ENCODE measurements at regions not wholly inside any gene's neighbourhood (a gene's known extent, or its start where the extent isn't known, plus 50 kb on each side); places are given as distances from the start of the nearest gene placed in this dataset.

GRCh38 chr2:12998685-12999084 lies 281.9 kb downstream of the TRIB2 start:
- H3K79me2 ChIP-seq (ENCODE audit: insufficient read depth): no peaks in the 10 kb centered on the region
- no peak for DNase-seq
- H3K9ac ChIP-seq: no peak overlapping the region
- no peaks in the 10 kb centered on the region for H3K36me3 ChIP-seq (ENCODE audit: low read depth)
- no peaks in the 10 kb centered on the region for H3K9me3 ChIP-seq (ENCODE audit: low read depth)
- no peak overlapping the region for H3K4me2 ChIP-seq (ENCODE audit: unreplicated experiment)
- in situ Hi-C loops (cut with MboI): no loop called here
- no peak overlapping the region for H3K27ac ChIP-seq
- peaks cover 7% of the 10 kb centered on the region; the same call in 1 of the 2 replicates for H3K4me1 ChIP-seq (ENCODE audit: insufficient read depth)
- no peaks in the 10 kb centered on the region for H3K27me3 ChIP-seq (replicated peaks; ENCODE audit: insufficient read depth)
- no peaks in the 10 kb centered on the region for H3F3A ChIP-seq (ENCODE audit: insufficient read depth)
- H3K9me2 ChIP-seq (ENCODE audit: insufficient read depth): no peaks in the 10 kb centered on the region
- no peak overlapping the region for H2AFZ ChIP-seq
- TF ChIP-seq EZH2 (IDR thresholded peaks at IDR 0.05; ENCODE audit: insufficient read depth, poor library complexity, severe bottlenecking): no peak
- 35 to 53% methylated on average over 1 of the region's 1 CpG for WGBS, 2 experiments (ENCODE audit: low coverage in 1 of 2, low lambda C conversion rate in 2 of 2, missing lambda C conversion rate in 2 of 2)
- no peak overlapping the region for H3K4me3 ChIP-seq
- no peaks in the 10 kb centered on the region for H4K20me1 ChIP-seq (ENCODE audit: insufficient read depth)

- DNase-seq: no peak
- H2AFZ ChIP-seq: no peak overlapping the region
- no peaks in the 10 kb centered on the region for H3K79me2 ChIP-seq (ENCODE audit: insufficient read depth)
- H3K9ac ChIP-seq: no peak overlapping the region
- in situ Hi-C loops (cut with MboI): loop anchor here (10.0 to 25.0 kb wide), 2 partner anchors 286 to 1164 kb away; partner anchors contain the start of gene TRIB2
- H3K4me2 ChIP-seq (ENCODE audit: unreplicated experiment): no peak overlapping the region
- no peaks in the 10 kb centered on the region for H3K9me3 ChIP-seq (ENCODE audit: low read depth)
- no peaks in the 10 kb centered on the region for H4K20me1 ChIP-seq (ENCODE audit: insufficient read depth)
- H3K4me3 ChIP-seq: no peak overlapping the region
- TF ChIP-seq EZH2 (IDR thresholded peaks at IDR 0.05; ENCODE audit: insufficient read depth, poor library complexity, severe bottlenecking) (no peak), EZH2phosphoT487 (IDR thresholded peaks at IDR 0.05; ENCODE audit: insufficient read depth, low read depth) (no peak)
- H3K4me1 ChIP-seq (ENCODE audit: insufficient read depth): peaks cover 7% of the 10 kb centered on the region; the same call in 1 of the 2 replicates
- H3K27ac ChIP-seq: no peak overlapping the region
- WGBS, 2 experiments (ENCODE audit: low coverage in 1 of 2, low lambda C conversion rate in 2 of 2, missing lambda C conversion rate in 2 of 2): 84 to 87% methylated on average over 12 of the region's 12 CpGs
- H3K36me3 ChIP-seq (ENCODE audit: low read depth): no peaks in the 10 kb centered on the region
- no peaks in the 10 kb centered on the region for H3K27me3 ChIP-seq (replicated peaks; ENCODE audit: insufficient read depth)
- no peaks in the 10 kb centered on the region for H3F3A ChIP-seq (ENCODE audit: insufficient read depth)
- no peaks in the 10 kb centered on the region for H3K9me2 ChIP-seq (ENCODE audit: insufficient read depth)
These were observed 284.1 kb downstream of the TRIB2 start for GRCh38 chr2:13000664-13001363.

- 85 to 86% methylated on average over 2 of the region's 2 CpGs for WGBS, 2 experiments (ENCODE audit: low coverage in 1 of 2, low lambda C conversion rate in 2 of 2, missing lambda C conversion rate in 2 of 2)
- no peaks in the 10 kb centered on the region for H3K27me3 ChIP-seq (replicated peaks; ENCODE audit: insufficient read depth)
These were observed 284.7 kb downstream of the TRIB2 start for GRCh38 chr2:13001408-13001807.

GRCh38 chr2:13002536-13003331 lies 286.0 kb downstream of the TRIB2 start:
- no peaks in the 10 kb centered on the region for H3K27me3 ChIP-seq (replicated peaks; ENCODE audit: insufficient read depth)
- no peaks in the 10 kb centered on the region for H3K9me3 ChIP-seq (ENCODE audit: low read depth)
- H3K9ac ChIP-seq: no peak overlapping the region
- H3K27ac ChIP-seq: no peak overlapping the region
- TF ChIP-seq EZH2phosphoT487 (IDR thresholded peaks at IDR 0.05; ENCODE audit: insufficient read depth, low read depth): no peak
- H3K36me3 ChIP-seq (ENCODE audit: low read depth): no peaks in the 10 kb centered on the region
- in situ Hi-C loops (cut with MboI): loop anchor here (10.0 to 25.0 kb wide), 2 partner anchors 288 to 1165 kb away; partner anchors contain the start of gene TRIB2
- peaks cover 12% of the 10 kb centered on the region; the same call in 1 of the 2 replicates for H3K4me1 ChIP-seq (ENCODE audit: insufficient read depth)
- WGBS, 2 experiments (ENCODE audit: low coverage in 1 of 2, low lambda C conversion rate in 2 of 2, missing lambda C conversion rate in 2 of 2): 27 to 30% methylated on average over 7 of the region's 7 CpGs
- H2AFZ ChIP-seq: no peak overlapping the region
- no peaks in the 10 kb centered on the region for H3K79me2 ChIP-seq (ENCODE audit: insufficient read depth)
- no peaks in the 10 kb centered on the region for H3F3A ChIP-seq (ENCODE audit: insufficient read depth)
- H3K4me3 ChIP-seq: no peak overlapping the region
- H3K9me2 ChIP-seq (ENCODE audit: insufficient read depth): no peaks in the 10 kb centered on the region
- no peak for DNase-seq
- H4K20me1 ChIP-seq (ENCODE audit: insufficient read depth): no peaks in the 10 kb centered on the region
- no peak overlapping the region for H3K4me2 ChIP-seq (ENCODE audit: unreplicated experiment)

More at GRCh38 chr2:13001408-13001807, 284.7 kb downstream of the TRIB2 start:
- Histone ChIP-seq H3K79me2 (ENCODE audit: insufficient read depth) (no peaks in the 10 kb centered on the region), H3K4me3 (no peak overlapping the region), H3K27ac (no peak overlapping the region), H3K4me1 (ENCODE audit: insufficient read depth) (peaks cover 7% of the 10 kb centered on the region; the same call in 1 of the 2 replicates), H3K36me3 (ENCODE audit: low read depth) (no peaks in the 10 kb centered on the region), H4K20me1 (ENCODE audit: insufficient read depth) (no peaks in the 10 kb centered on the region), H3K9me2 (ENCODE audit: insufficient read depth) (no peaks in the 10 kb centered on the region), H3F3A (ENCODE audit: insufficient read depth) (no peaks in the 10 kb centered on the region), H2AFZ (no peak overlapping the region), H3K9me3 (ENCODE audit: low read depth) (no peaks in the 10 kb centered on the region), H3K4me2 (ENCODE audit: unreplicated experiment) (no peak overlapping the region), H3K9ac (no peak overlapping the region)
- TF ChIP-seq EZH2phosphoT487 (IDR thresholded peaks at IDR 0.05; ENCODE audit: insufficient read depth, low read depth): no peak
- TF ChIP-seq EZH2 (IDR thresholded peaks at IDR 0.05; ENCODE audit: insufficient read depth, poor library complexity, severe bottlenecking): no peak
- in situ Hi-C loops (cut with MboI): loop anchor here (10.0 to 25.0 kb wide), 2 partner anchors 287 to 1164 kb away; partner anchors contain the start of gene TRIB2
- DNase-seq: no peak

Measured in GM23248 (cell line).